GM23338 (cell line): ENCODE measurements at regions not wholly inside any gene's neighbourhood (a gene's known extent, or its start where the extent isn't known, plus 50 kb on each side); places are given as distances from the start of the nearest gene placed in this dataset.

Experiments
- ATAC-seq: fragments of 200-7000 bp; cut with Tn5 transposase; 3 replicates; pipeline ENCODE4 v1.9.1; 2020
- DNase-seq: peaks from one replicate; pipeline ENCODE4 v3.0.0-alpha.2; 2015; ENCODE audit warnings: low spot score
- H2AFZ ChIP-seq: fragments of 200-600 bp; sonication (generic); 2 replicates; pipeline ENCODE4 v1.8.0; 2016; ENCODE audit warnings: antibody characterized with exemption, mild to moderate bottlenecking, moderate library complexity
- H3F3A ChIP-seq: fragments of 200-600 bp; sonication (generic); replicated peaks from 2 replicates; pipeline ENCODE4 v1.8.0; 2017; ENCODE audit warnings: antibody characterized with exemption, mixed run types, low read depth
- H3K27ac ChIP-seq: fragments of 200-600 bp; sonication (generic); 2 replicates; pipeline ENCODE4 v1.6.1; 2016; ENCODE audit warnings: low read depth
- H3K27me3 ChIP-seq: fragments of 200-600 bp; sonication (generic); 2 replicates; pipeline ENCODE4 v1.8.0; 2016; ENCODE audit warnings: mild to moderate bottlenecking, mixed run types, moderate library complexity; ENCODE audit not compliant: insufficient read depth
- H3K36me3 ChIP-seq: fragments of 200-600 bp; sonication (generic); 2 replicates; pipeline ENCODE4 v1.8.0; 2016; ENCODE audit warnings: mild to moderate bottlenecking; ENCODE audit not compliant: insufficient read depth
- H3K4me1 ChIP-seq: fragments of 200-600 bp; sonication (generic); 2 replicates; pipeline ENCODE4 v1.8.0; 2016; ENCODE audit warnings: mild to moderate bottlenecking, moderate library complexity; ENCODE audit not compliant: insufficient read depth
- H3K4me2 ChIP-seq: fragments of 200-600 bp; sonication (generic); 2 replicates; pipeline ENCODE4 v1.7.1; 2017; ENCODE audit warnings: mixed run types
- H3K4me3 ChIP-seq: fragments of 200-600 bp; sonication (generic); 2 replicates; pipeline ENCODE4 v1.6.1; 2016; ENCODE audit warnings: mixed run types
- H3K79me2 ChIP-seq: fragments of 200-600 bp; sonication (generic); replicated peaks from 2 replicates; pipeline ENCODE4 v1.8.0; 2017; ENCODE audit warnings: mild to moderate bottlenecking; ENCODE audit not compliant: insufficient read depth
- H3K9me2 ChIP-seq: fragments of 200-600 bp; sonication (generic); 2 replicates; pipeline ENCODE4 v1.8.0; 2017; ENCODE audit not compliant: insufficient read depth
- H4K20me1 ChIP-seq: fragments of 200-600 bp; sonication (generic); replicated peaks from 2 replicates; pipeline ENCODE4 v1.8.0; 2017; ENCODE audit warnings: mild to moderate bottlenecking; ENCODE audit not compliant: insufficient read depth
- H3K27ac Mint-ChIP-seq: 2 replicates; pipeline ENCODE4 v1.8.0; 2020; ENCODE audit warnings: inconsistent platforms, mild to moderate bottlenecking, moderate library complexity, mixed read lengths
- H3K27me3 Mint-ChIP-seq: 3 replicates; pipeline ENCODE4 v1.8.0; 2022; ENCODE audit warnings: low read depth, mild to moderate bottlenecking, moderate library complexity, mixed read lengths, inconsistent platforms; ENCODE audit not compliant: insufficient read depth, poor library complexity
- H3K36me3 Mint-ChIP-seq: 3 replicates; pipeline ENCODE4 v1.8.0; 2021; ENCODE audit warnings: low read depth, mild to moderate bottlenecking, inconsistent platforms, moderate library complexity, mixed read lengths
- H3K4me1 Mint-ChIP-seq: 3 replicates; pipeline ENCODE4 v1.8.0; 2020; ENCODE audit warnings: mild to moderate bottlenecking, inconsistent platforms, mixed read lengths
- H3K4me3 Mint-ChIP-seq: 3 replicates; pipeline ENCODE4 v1.8.0; 2021; ENCODE audit warnings: moderate library complexity, mild to moderate bottlenecking, inconsistent platforms, mixed read lengths
- H3K9me3 Mint-ChIP-seq: 3 replicates; pipeline ENCODE4 v1.8.0; 2020; ENCODE audit warnings: moderate library complexity, mild to moderate bottlenecking, inconsistent platforms, mixed read lengths
- CREB1 ChIP-seq: fragments of 250-450 bp; sonication (Bioruptor Pico); IDR thresholded peaks from 2 replicates; pipeline ENCODE4 v1.5.0; 2020; ENCODE audit warnings: low read depth, mild to moderate bottlenecking, moderate library complexity
- EZH2 ChIP-seq: fragments of 200-600 bp; sonication (generic); IDR thresholded peaks from one replicate; pipeline ENCODE4 v1.8.0; 2017; ENCODE audit warnings: antibody characterized with exemption, mild to moderate bottlenecking, low read depth; ENCODE audit not compliant: unreplicated experiment
- EZH2phosphoT487 ChIP-seq: fragments of 200-600 bp; sonication (generic); IDR thresholded peaks from one replicate; pipeline ENCODE4 v1.8.1; 2018; ENCODE audit warnings: antibody characterized with exemption; ENCODE audit not compliant: unreplicated experiment
- JUNB ChIP-seq: IDR thresholded peaks from one replicate; pipeline ENCODE4 v1.6.1; 2016; ENCODE audit warnings: antibody characterized with exemption; ENCODE audit not compliant: unreplicated experiment
- NANOG ChIP-seq: IDR thresholded peaks from 2 replicates; pipeline ENCODE4 v1.6.1; 2016; ENCODE audit warnings: antibody characterized with exemption, borderline replicate concordance
- POLR2AphosphoS5 ChIP-seq: IDR thresholded peaks from 2 replicates; pipeline ENCODE4 v1.6.1; 2016; ENCODE audit warnings: antibody characterized with exemption, low read depth
- STAT1 ChIP-seq: IDR thresholded peaks from one replicate; pipeline ENCODE4 v1.6.1; 2016; ENCODE audit warnings: antibody characterized with exemption; ENCODE audit not compliant: unreplicated experiment
- ZNF114 ChIP-seq: fragments of 250-450 bp; sonication (Bioruptor Pico); IDR thresholded peaks from 2 replicates; pipeline ENCODE4 v1.5.0; 2020; ENCODE audit warnings: mild to moderate bottlenecking, moderate library complexity
- ZNF331 ChIP-seq: fragments of 250-450 bp; sonication (Bioruptor Pico); IDR thresholded peaks from 2 replicates; pipeline ENCODE4 v1.5.0; 2020; ENCODE audit warnings: low read depth, mild to moderate bottlenecking, moderate library complexity
- TF ChIP-seq, protein P1 (sequence below): IDR thresholded peaks from one replicate; pipeline ENCODE4 v1.6.1; 2018; ENCODE audit warnings: antibody characterized with exemption; ENCODE audit not compliant: unreplicated experiment
- TF ChIP-seq, protein P2 (sequence below): IDR thresholded peaks from 2 replicates; pipeline ENCODE4 v1.6.1; 2016; ENCODE audit warnings: antibody characterized with exemption
- TF ChIP-seq, protein P3 (sequence below), 2 experiments: fragments of 200-600 bp in 1 of 2; sonication (generic) in 1 of 2; conservative IDR thresholded peaks; 2 replicates each; pipeline versions ENCODE4 v1.5.1 to v1.6.1; 2016 to 2017; ENCODE audit warnings: antibody characterized with exemption in 2 of 2, low read depth in 2 of 2, mild to moderate bottlenecking in 2 of 2, moderate library complexity in 1 of 2
- TF ChIP-seq, protein P4 (sequence below): fragments of 250-450 bp; sonication (Bioruptor Pico); IDR thresholded peaks from 2 replicates; pipeline ENCODE4 v1.5.0; 2020; ENCODE audit warnings: mild to moderate bottlenecking, moderate library complexity

GRCh38 chr7:81128011-81128410, 209.2 kb upstream of the SEMA3C start:
- no peaks in the 10 kb centered on the region for H3K27me3 Mint-ChIP-seq
- ATAC-seq = no peak

More at GRCh38 chr7:81128011-81128410, 209.2 kb upstream of the SEMA3C start:
- Histone ChIP-seq H3K36me3 (peaks cover 4% of the 10 kb centered on the region; the same call in 1 of the 2 replicates), H3K79me2 (no peaks in the 10 kb centered on the region), H3K27me3 (no peaks in the 10 kb centered on the region), H3F3A (no peaks in the 10 kb centered on the region), H2AFZ (no peak overlapping the region), H3K9me2 (0 out of 2 replicates have a peak, but pooled peaks cover 3% of the 10 kb centered on the region), H3K27ac (no peak overlapping the region), H3K4me3 (no peak overlapping the region), H3K4me2 (no peak overlapping the region), H3K4me1 (no peaks in the 10 kb centered on the region), H4K20me1 (no peaks in the 10 kb centered on the region)
- Mint-ChIP-seq H3K4me1 (no peaks in the 10 kb centered on the region), H3K9me3 (peaks cover 12% of the 10 kb centered on the region; the same call in 2 of the 3 replicates), H3K4me3 (no peak overlapping the region), H3K27ac (no peak overlapping the region), H3K36me3 (peaks cover 2% of the 10 kb centered on the region; the same call in 1 of the 3 replicates)
- no peak for DNase-seq
- TF ChIP-seq POLR2AphosphoS5 = no peak
- TF ChIP-seq JUNB = no peak
- TF ChIP-seq EZH2phosphoT487 = no peak
- TF ChIP-seq, protein P1, sequence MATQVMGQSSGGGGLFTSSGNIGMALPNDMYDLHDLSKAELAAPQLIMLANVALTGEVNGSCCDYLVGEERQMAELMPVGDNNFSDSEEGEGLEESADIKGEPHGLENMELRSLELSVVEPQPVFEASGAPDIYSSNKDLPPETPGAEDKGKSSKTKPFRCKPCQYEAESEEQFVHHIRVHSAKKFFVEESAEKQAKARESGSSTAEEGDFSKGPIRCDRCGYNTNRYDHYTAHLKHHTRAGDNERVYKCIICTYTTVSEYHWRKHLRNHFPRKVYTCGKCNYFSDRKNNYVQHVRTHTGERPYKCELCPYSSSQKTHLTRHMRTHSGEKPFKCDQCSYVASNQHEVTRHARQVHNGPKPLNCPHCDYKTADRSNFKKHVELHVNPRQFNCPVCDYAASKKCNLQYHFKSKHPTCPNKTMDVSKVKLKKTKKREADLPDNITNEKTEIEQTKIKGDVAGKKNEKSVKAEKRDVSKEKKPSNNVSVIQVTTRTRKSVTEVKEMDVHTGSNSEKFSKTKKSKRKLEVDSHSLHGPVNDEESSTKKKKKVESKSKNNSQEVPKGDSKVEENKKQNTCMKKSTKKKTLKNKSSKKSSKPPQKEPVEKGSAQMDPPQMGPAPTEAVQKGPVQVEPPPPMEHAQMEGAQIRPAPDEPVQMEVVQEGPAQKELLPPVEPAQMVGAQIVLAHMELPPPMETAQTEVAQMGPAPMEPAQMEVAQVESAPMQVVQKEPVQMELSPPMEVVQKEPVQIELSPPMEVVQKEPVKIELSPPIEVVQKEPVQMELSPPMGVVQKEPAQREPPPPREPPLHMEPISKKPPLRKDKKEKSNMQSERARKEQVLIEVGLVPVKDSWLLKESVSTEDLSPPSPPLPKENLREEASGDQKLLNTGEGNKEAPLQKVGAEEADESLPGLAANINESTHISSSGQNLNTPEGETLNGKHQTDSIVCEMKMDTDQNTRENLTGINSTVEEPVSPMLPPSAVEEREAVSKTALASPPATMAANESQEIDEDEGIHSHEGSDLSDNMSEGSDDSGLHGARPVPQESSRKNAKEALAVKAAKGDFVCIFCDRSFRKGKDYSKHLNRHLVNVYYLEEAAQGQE = no peak
- TF ChIP-seq EZH2 = no peak
- TF ChIP-seq ZNF331 (CRISPR knock-in tag) = no peak
- TF ChIP-seq CREB1 (CRISPR knock-in tag) = no peak
- no peak for TF ChIP-seq STAT1
- no peak for TF ChIP-seq NANOG
- TF ChIP-seq ZNF114 = no peak
- TF ChIP-seq, protein P2, sequence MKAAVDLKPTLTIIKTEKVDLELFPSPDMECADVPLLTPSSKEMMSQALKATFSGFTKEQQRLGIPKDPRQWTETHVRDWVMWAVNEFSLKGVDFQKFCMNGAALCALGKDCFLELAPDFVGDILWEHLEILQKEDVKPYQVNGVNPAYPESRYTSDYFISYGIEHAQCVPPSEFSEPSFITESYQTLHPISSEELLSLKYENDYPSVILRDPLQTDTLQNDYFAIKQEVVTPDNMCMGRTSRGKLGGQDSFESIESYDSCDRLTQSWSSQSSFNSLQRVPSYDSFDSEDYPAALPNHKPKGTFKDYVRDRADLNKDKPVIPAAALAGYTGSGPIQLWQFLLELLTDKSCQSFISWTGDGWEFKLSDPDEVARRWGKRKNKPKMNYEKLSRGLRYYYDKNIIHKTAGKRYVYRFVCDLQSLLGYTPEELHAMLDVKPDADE = no peak
- TF ChIP-seq, protein P3, sequence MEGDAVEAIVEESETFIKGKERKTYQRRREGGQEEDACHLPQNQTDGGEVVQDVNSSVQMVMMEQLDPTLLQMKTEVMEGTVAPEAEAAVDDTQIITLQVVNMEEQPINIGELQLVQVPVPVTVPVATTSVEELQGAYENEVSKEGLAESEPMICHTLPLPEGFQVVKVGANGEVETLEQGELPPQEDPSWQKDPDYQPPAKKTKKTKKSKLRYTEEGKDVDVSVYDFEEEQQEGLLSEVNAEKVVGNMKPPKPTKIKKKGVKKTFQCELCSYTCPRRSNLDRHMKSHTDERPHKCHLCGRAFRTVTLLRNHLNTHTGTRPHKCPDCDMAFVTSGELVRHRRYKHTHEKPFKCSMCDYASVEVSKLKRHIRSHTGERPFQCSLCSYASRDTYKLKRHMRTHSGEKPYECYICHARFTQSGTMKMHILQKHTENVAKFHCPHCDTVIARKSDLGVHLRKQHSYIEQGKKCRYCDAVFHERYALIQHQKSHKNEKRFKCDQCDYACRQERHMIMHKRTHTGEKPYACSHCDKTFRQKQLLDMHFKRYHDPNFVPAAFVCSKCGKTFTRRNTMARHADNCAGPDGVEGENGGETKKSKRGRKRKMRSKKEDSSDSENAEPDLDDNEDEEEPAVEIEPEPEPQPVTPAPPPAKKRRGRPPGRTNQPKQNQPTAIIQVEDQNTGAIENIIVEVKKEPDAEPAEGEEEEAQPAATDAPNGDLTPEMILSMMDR (conservative IDR thresholded peaks at IDR 0.05; ENCODE audit: low read depth in 2 of 2) = no peak
- TF ChIP-seq, protein P4, sequence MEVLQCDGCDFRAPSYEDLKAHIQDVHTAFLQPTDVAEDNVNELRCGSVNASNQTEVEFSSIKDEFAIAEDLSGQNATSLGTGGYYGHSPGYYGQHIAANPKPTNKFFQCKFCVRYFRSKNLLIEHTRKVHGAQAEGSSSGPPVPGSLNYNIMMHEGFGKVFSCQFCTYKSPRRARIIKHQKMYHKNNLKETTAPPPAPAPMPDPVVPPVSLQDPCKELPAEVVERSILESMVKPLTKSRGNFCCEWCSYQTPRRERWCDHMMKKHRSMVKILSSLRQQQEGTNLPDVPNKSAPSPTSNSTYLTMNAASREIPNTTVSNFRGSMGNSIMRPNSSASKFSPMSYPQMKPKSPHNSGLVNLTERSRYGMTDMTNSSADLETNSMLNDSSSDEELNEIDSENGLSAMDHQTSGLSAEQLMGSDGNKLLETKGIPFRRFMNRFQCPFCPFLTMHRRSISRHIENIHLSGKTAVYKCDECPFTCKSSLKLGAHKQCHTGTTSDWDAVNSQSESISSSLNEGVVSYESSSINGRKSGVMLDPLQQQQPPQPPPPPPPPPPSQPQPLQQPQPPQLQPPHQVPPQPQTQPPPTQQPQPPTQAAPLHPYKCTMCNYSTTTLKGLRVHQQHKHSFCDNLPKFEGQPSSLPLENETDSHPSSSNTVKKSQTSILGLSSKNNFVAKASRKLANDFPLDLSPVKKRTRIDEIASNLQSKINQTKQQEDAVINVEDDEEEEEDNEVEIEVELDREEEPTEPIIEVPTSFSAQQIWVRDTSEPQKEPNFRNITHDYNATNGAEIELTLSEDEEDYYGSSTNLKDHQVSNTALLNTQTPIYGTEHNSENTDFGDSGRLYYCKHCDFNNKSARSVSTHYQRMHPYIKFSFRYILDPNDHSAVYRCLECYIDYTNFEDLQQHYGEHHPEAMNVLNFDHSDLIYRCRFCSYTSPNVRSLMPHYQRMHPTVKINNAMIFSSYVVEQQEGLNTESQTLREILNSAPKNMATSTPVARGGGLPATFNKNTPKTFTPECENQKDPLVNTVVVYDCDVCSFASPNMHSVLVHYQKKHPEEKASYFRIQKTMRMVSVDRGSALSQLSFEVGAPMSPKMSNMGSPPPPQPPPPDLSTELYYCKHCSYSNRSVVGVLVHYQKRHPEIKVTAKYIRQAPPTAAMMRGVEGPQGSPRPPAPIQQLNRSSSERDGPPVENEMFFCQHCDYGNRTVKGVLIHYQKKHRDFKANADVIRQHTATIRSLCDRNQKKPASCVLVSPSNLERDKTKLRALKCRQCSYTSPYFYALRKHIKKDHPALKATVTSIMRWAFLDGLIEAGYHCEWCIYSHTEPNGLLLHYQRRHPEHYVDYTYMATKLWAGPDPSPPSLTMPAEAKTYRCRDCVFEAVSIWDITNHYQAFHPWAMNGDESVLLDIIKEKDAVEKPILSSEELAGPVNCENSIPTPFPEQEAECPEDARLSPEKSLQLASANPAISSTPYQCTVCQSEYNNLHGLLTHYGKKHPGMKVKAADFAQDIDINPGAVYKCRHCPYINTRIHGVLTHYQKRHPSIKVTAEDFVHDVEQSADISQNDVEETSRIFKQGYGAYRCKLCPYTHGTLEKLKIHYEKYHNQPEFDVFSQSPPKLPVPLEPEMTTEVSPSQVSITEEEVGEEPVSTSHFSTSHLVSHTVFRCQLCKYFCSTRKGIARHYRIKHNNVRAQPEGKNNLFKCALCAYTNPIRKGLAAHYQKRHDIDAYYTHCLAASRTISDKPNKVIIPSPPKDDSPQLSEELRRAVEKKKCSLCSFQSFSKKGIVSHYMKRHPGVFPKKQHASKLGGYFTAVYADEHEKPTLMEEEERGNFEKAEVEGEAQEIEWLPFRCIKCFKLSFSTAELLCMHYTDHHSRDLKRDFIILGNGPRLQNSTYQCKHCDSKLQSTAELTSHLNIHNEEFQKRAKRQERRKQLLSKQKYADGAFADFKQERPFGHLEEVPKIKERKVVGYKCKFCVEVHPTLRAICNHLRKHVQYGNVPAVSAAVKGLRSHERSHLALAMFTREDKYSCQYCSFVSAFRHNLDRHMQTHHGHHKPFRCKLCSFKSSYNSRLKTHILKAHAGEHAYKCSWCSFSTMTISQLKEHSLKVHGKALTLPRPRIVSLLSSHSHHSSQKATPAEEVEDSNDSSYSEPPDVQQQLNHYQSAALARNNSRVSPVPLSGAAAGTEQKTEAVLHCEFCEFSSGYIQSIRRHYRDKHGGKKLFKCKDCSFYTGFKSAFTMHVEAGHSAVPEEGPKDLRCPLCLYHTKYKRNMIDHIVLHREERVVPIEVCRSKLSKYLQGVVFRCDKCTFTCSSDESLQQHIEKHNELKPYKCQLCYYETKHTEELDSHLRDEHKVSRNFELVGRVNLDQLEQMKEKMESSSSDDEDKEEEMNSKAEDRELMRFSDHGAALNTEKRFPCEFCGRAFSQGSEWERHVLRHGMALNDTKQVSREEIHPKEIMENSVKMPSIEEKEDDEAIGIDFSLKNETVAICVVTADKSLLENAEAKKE (CRISPR knock-in tag) = no peak
